Gastrocnemius medialis (tissue), 4 donors: ENCODE measurements at regions not wholly inside any gene's neighbourhood (a gene's known extent, or its start where the extent isn't known, plus 50 kb on each side); places are given as distances from the start of the nearest gene placed in this dataset.

Source experiments
- CTCF ChIP-seq, 5 experiments: fragments of 450-650 bp in 3 of 5; fragments of 200-600 bp in 2 of 5; sonication (generic) in 2 of 5; IDR thresholded peaks in 4 of 5; conservative IDR thresholded peaks in 1 of 5; 1 replicate in 4 of 5; 2 replicates in 1 of 5; pipeline ENCODE4 v1.5.1; 2016 to 2019; ENCODE audit warnings: antibody characterized with exemption in 5 of 5, mild to moderate bottlenecking in 3 of 5, moderate library complexity in 3 of 5
- POLR2A ChIP-seq, 2 donors: fragments of 450-650 bp; IDR thresholded peaks; one replicate each; pipeline ENCODE4 v1.6.1; 2017; ENCODE audit warnings: antibody characterized with exemption in 2 of 2, mild to moderate bottlenecking in 2 of 2, moderate library complexity in 2 of 2

- TF ChIP-seq CTCF (IDR thresholded peaks at IDR 0.05 in 4 of 5, conservative IDR thresholded peaks at IDR 0.05 in 1 of 5) (no peak), POLR2A (IDR thresholded peaks at IDR 0.05) (no peak)
Observed at GRCh38 chr10:21257191-21257590, 268.3 kb downstream of the SKIDA1 start.
